Lung (tissue), 11 donors: ENCODE measurements at regions not wholly inside any gene's neighbourhood (a gene's known extent, or its start where the extent isn't known, plus 50 kb on each side); places are given as distances from the start of the nearest gene placed in this dataset.

Experiments used
- ATAC-seq: fragments of 200-7000 bp; cut with Tn5 transposase; one replicate; pipeline ENCODE4 v1.9.1; 2020; ENCODE audit warnings: moderate number of reproducible peaks; ENCODE audit not compliant: insufficient read depth, low FRiP score
- DNase-seq, 3 donors: peaks; one replicate each; pipeline ENCODE4 v3.0.0-alpha.2; 2013 to 2017
- H3K27ac ChIP-seq, 2 donors: one replicate each; pipeline ENCODE4 v1.5.1; 2013; ENCODE audit warnings: mild to moderate bottlenecking in 2 of 2, moderate library complexity in 2 of 2, control low read depth in 1 of 2, inconsistent platforms in 1 of 2, low read depth in 1 of 2, low read length in 1 of 2
- H3K27me3 ChIP-seq, 3 donors: one replicate each; pipeline ENCODE4 v1.5.1; 2013; ENCODE audit warnings: low read length in 2 of 3; ENCODE audit not compliant: control insufficient read depth in 3 of 3, insufficient read depth in 3 of 3
- H3K36me3 ChIP-seq, 4 donors: one replicate each; pipeline ENCODE4 v1.5.1; 2013; ENCODE audit warnings: low read length in 4 of 4, mild to moderate bottlenecking in 1 of 4, moderate library complexity in 1 of 4; ENCODE audit not compliant: control insufficient read depth in 4 of 4, insufficient read depth in 4 of 4
- H3K4me1 ChIP-seq, 5 donors: one replicate each; pipeline ENCODE4 v1.5.1; 2013; ENCODE audit warnings: low read length in 5 of 5, mild to moderate bottlenecking in 2 of 5, moderate library complexity in 1 of 5; ENCODE audit not compliant: control insufficient read depth in 5 of 5, insufficient read depth in 5 of 5
- H3K4me3 ChIP-seq: one replicate; pipeline ENCODE4 v1.5.1; 2013; ENCODE audit warnings: mild to moderate bottlenecking, control low read depth, moderate library complexity
- H3K9ac ChIP-seq, 2 donors: one replicate each; pipeline ENCODE4 v1.5.1; 2013; ENCODE audit warnings: low read length in 2 of 2, control low read depth in 1 of 2; ENCODE audit not compliant: insufficient read depth in 1 of 2
- H3K9me3 ChIP-seq, 4 donors: one replicate each; pipeline ENCODE4 v1.5.1; 2013; ENCODE audit warnings: low read length in 3 of 4, mild to moderate bottlenecking in 1 of 4, moderate library complexity in 1 of 4; ENCODE audit not compliant: control insufficient read depth in 4 of 4, insufficient read depth in 3 of 4
- WGBS, 2 donors: extraction: QIAGEN DNeasy Blood & Tissue Kit; methylation state at CpG; one replicate each; pipeline ENCODE4 v1.1.7; 2013; 5-methylcytosine and 5-hydroxymethylcytosine counted together
- TF ChIP-seq, protein P1 (sequence below): IDR thresholded peaks from 2 replicates; pipeline ENCODE4 v1.5.1; 2012; ENCODE audit warnings: mild to moderate bottlenecking; ENCODE audit errors: control extremely low read depth, extremely low read depth
- donor health status: control.
- donor health status: control.
- donor health status: Bipolar disorder and iron deficiency.
- donor health status: healthy.
- donor health status: DM: yes; HTN: yes; CAD: no.

DNA sequence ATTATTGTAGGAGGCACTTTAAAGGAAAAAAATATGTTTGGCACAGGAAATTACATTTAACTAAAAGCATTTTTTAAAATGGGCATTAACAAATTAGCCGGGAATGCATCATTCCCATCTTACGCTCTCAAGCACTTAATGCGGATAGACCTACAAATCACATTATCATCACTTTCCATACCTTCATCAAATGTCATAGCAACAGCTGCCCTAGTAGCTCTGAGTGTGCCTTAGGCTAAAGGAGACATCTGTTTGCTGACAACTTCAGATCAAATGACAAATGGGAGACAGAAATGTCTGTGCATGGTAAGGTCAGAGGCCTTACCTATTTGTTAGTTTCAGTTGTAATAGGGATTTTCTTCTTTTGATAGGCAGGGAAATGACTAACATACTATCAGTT lies 773.2 kb upstream of the SLC10A2 start:
- no peaks in the 10 kb centered on the region for H3K36me3 ChIP-seq
- no peaks in the 10 kb centered on the region for H3K9me3 ChIP-seq
- H3K4me1 ChIP-seq: no peaks in the 10 kb centered on the region
- no peak overlapping the region for H3K9ac ChIP-seq
- DNase-seq (no peak), ATAC-seq (no peak)
- H3K27ac ChIP-seq: no peak overlapping the region
- no peak overlapping the region for H3K4me3 ChIP-seq
- H3K27me3 ChIP-seq: no peaks in the 10 kb centered on the region
- 89 to 95% methylated on average over 3 of the region's 3 CpGs for WGBS, 2 donors
- TF ChIP-seq, protein P1, sequence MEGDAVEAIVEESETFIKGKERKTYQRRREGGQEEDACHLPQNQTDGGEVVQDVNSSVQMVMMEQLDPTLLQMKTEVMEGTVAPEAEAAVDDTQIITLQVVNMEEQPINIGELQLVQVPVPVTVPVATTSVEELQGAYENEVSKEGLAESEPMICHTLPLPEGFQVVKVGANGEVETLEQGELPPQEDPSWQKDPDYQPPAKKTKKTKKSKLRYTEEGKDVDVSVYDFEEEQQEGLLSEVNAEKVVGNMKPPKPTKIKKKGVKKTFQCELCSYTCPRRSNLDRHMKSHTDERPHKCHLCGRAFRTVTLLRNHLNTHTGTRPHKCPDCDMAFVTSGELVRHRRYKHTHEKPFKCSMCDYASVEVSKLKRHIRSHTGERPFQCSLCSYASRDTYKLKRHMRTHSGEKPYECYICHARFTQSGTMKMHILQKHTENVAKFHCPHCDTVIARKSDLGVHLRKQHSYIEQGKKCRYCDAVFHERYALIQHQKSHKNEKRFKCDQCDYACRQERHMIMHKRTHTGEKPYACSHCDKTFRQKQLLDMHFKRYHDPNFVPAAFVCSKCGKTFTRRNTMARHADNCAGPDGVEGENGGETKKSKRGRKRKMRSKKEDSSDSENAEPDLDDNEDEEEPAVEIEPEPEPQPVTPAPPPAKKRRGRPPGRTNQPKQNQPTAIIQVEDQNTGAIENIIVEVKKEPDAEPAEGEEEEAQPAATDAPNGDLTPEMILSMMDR: no peak

DNA sequence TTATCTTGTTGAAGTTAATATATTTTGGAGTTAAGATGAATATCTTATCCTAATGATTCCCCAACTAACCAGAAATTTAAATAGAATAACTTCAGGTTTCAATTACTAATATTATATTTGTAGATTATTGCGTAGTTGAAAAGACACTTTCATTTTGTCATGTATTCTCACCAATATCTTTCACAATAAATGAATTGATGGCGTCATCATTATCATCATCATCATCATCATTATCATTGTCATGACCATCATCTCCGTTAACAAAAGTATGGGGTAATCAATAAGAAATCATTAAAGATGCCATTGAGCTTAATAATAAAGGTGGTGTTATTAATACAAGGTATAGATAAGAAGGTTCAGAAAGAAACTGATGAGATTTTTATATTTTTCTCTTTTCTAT lies 768.8 kb upstream of the SLC10A2 start:
- WGBS, 2 donors: 91 to 94% methylated on average over 3 of the region's 3 CpGs

GRCh38 chr13:103833294-103833852 lies 767.2 kb upstream of the SLC10A2 start:
- peaks cover 0 to 14% (median 0%) of the 10 kb centered on the region in 4 donors for H3K9me3 ChIP-seq
- ATAC-seq (no peak), DNase-seq (no peak)
- H3K36me3 ChIP-seq: no peaks in the 10 kb centered on the region
- H3K27ac ChIP-seq: no peak overlapping the region
- H3K4me3 ChIP-seq: no peak overlapping the region
- no peaks in the 10 kb centered on the region for H3K27me3 ChIP-seq
- TF ChIP-seq, protein P1: no peak
- no peak overlapping the region for H3K9ac ChIP-seq
- 68 to 82% methylated on average over 2 of the region's 2 CpGs for WGBS, 2 donors
- no peaks in the 10 kb centered on the region for H3K4me1 ChIP-seq

More for the DNA sequence above, 768.8 kb upstream of the SLC10A2 start:
- H3K4me1 ChIP-seq: no peaks in the 10 kb centered on the region
- no peak overlapping the region for H3K27ac ChIP-seq
- H3K27me3 ChIP-seq: no peaks in the 10 kb centered on the region
- ATAC-seq (no peak), DNase-seq (no peak)
- no peak overlapping the region for H3K9ac ChIP-seq
- TF ChIP-seq, protein P1: no peak
- no peaks in the 10 kb centered on the region for H3K36me3 ChIP-seq
- no peak overlapping the region for H3K4me3 ChIP-seq
- H3K9me3 ChIP-seq: peaks cover 0 to 10% (median 0%) of the 10 kb centered on the region in 4 donors

- 89 to 94% methylated on average over 4 of the region's 4 CpGs for WGBS, 2 donors
- Histone ChIP-seq H3K9ac (no peak overlapping the region), H3K4me3 (no peak overlapping the region), H3K27ac (no peak overlapping the region), H3K9me3 (peaks cover 0 to 7% (median 0%) of the 10 kb centered on the region in 4 donors), H3K4me1 (no peaks in the 10 kb centered on the region), H3K36me3 (no peaks in the 10 kb centered on the region), H3K27me3 (no peaks in the 10 kb centered on the region)
- DNase-seq (no peak), ATAC-seq (no peak)
- TF ChIP-seq, protein P1: no peak
These were observed 749.4 kb upstream of the SLC10A2 start for GRCh38 chr13:103815619-103816018.
